B cell (primary cell): ENCODE measurements at regions not wholly inside any gene's neighbourhood (a gene's known extent, or its start where the extent isn't known, plus 50 kb on each side); places are given as distances from the start of the nearest gene placed in this dataset.

Experiments
- ATAC-seq: fragments of 200-7000 bp; cut with Tn5 transposase; one replicate; pipeline ENCODE4 v1.10.0; 2021; ENCODE audit warnings: low read depth, mild to moderate bottlenecking, moderate number of reproducible peaks, moderate library complexity
- CTCF ChIA-PET: fragments of 350-600 bp; sonication (Branson Sonifier 250); formaldehyde crosslinking; loops from one replicate; lab custom pipeline; 2021; ENCODE audit warnings: antibody characterized with exemption, inconsistent platforms; lab: Charles Lee
- POLR2A ChIA-PET: fragments of 350-600 bp; sonication (Branson Sonifier 250); formaldehyde crosslinking; loops from one replicate; lab custom pipeline; 2021; ENCODE audit warnings: antibody characterized with exemption; lab: Charles Lee
- DNase-seq: peaks from one replicate; pipeline ENCODE4 v3.0.0; 2013
- H2AFZ ChIP-seq: 2 replicates; pipeline ENCODE4 v1.6.1; 2012; ENCODE audit warnings: mild to moderate bottlenecking, low read depth, low read length; ENCODE audit not compliant: insufficient read depth, poor library complexity, severe bottlenecking
- H3K27ac ChIP-seq, 2 donors: 1 replicate in 1 of 2; 2 replicates in 1 of 2; pipeline ENCODE4 v1.5.1; 2012 to 2013; ENCODE audit warnings: low read length in 2 of 2, mild to moderate bottlenecking in 2 of 2, moderate library complexity in 1 of 2
- H3K27me3 ChIP-seq, 4 experiments: fragments of 200-600 bp in 1 of 4; sonication (generic) in 1 of 4; replicated peaks in 1 of 4; 1 replicate in 2 of 4; 2 replicates in 2 of 4; pipeline versions ENCODE4 v1.6.1 to v1.7.0; 2013 to 2016; ENCODE audit warnings: low read length in 3 of 4, mild to moderate bottlenecking in 2 of 4, mixed read lengths in 1 of 4, moderate library complexity in 1 of 4; ENCODE audit not compliant: insufficient read depth in 4 of 4, control insufficient read depth in 3 of 4; ENCODE audit errors: control extremely low read depth in 1 of 4
- H3K36me3 ChIP-seq, 2 experiments: replicated peaks in 1 of 2; 1 replicate in 1 of 2; 2 replicates in 1 of 2; pipeline versions ENCODE4 v1.6.1 to v1.7.1; 2013; ENCODE audit warnings: low read length in 1 of 2; ENCODE audit not compliant: insufficient read depth in 2 of 2, control insufficient read depth in 1 of 2; ENCODE audit errors: control extremely low read depth in 1 of 2, extremely low read depth in 1 of 2
- H3K4me1 ChIP-seq, 2 donors: fragments of 200-600 bp in 1 of 2; sonication (generic) in 1 of 2; 1 replicate in 1 of 2; 2 replicates in 1 of 2; pipeline versions ENCODE4 v1.5.1 to v1.6.1; 2013 to 2017; ENCODE audit warnings: low read length in 2 of 2; ENCODE audit not compliant: control insufficient read depth in 2 of 2, insufficient read depth in 2 of 2
- H3K4me2 ChIP-seq: replicated peaks from 2 replicates; pipeline ENCODE3; 2012; ENCODE audit warnings: mild to moderate bottlenecking, low read depth, low read length; ENCODE audit not compliant: poor library complexity, severe bottlenecking
- H3K4me3 ChIP-seq, 5 experiments: fragments of 200-600 bp in 1 of 5; sonication (generic) in 1 of 5; 1 replicate in 3 of 5; 2 replicates in 2 of 5; pipeline versions ENCODE4 v1.5.1 to v1.7.0; 2011 to 2016; ENCODE audit warnings: low read length in 4 of 5, mild to moderate bottlenecking in 4 of 5, low read depth in 2 of 5, control low read depth in 1 of 5, moderate library complexity in 1 of 5; ENCODE audit not compliant: insufficient read depth in 1 of 5; ENCODE audit errors: control extremely low read depth in 1 of 5, extremely low read depth in 1 of 5
- H3K79me2 ChIP-seq: fragments of 200-600 bp; sonication (generic); one replicate; pipeline ENCODE4 v1.6.0; 2016; ENCODE audit warnings: low read length; ENCODE audit not compliant: control insufficient read depth, insufficient read depth
- H3K9ac ChIP-seq: fragments of 200-600 bp; sonication (generic); 2 replicates; pipeline ENCODE4 v1.6.1; 2017; ENCODE audit warnings: mild to moderate bottlenecking, low read length, moderate library complexity
- H3K9me3 ChIP-seq, 3 donors: one replicate each; pipeline versions ENCODE4 v1.6.1 to v1.7.1; 2013; ENCODE audit warnings: low read length in 2 of 3; ENCODE audit not compliant: control insufficient read depth in 2 of 3, insufficient read depth in 1 of 3; ENCODE audit errors: control extremely low read depth in 1 of 3
- H4K20me1 ChIP-seq: 2 replicates; pipeline ENCODE4 v1.6.0; 2012; ENCODE audit warnings: mild to moderate bottlenecking, low read length; ENCODE audit not compliant: insufficient read depth, control insufficient read depth, poor library complexity, severe bottlenecking
- H3K27ac Mint-ChIP-seq: one replicate; pipeline ENCODE4 v1.8.0; 2021; ENCODE audit warnings: mixed read lengths
- H3K27me3 Mint-ChIP-seq: one replicate; pipeline ENCODE4 v1.8.0; 2021; ENCODE audit warnings: mixed read lengths
- H3K4me1 Mint-ChIP-seq: one replicate; pipeline ENCODE4 v1.8.0; 2021; ENCODE audit warnings: mixed read lengths
- H3K4me3 Mint-ChIP-seq: one replicate; pipeline ENCODE4 v1.8.0; 2021; ENCODE audit warnings: mixed read lengths
- H3K9me3 Mint-ChIP-seq: one replicate; pipeline ENCODE4 v1.8.0; 2022; ENCODE audit warnings: mixed read lengths; ENCODE audit not compliant: insufficient read depth
- CTCF ChIP-seq: fragments of 200-600 bp; IDR thresholded peaks from one replicate; pipeline ENCODE4 v1.8.0; 2022; ENCODE audit warnings: antibody characterized with exemption, mild to moderate bottlenecking
- EZH2 ChIP-seq: IDR thresholded peaks from 2 replicates; pipeline ENCODE4 v1.6.1; 2012; ENCODE audit warnings: borderline replicate concordance, low read depth, mild to moderate bottlenecking, moderate library complexity, low read length; ENCODE audit not compliant: insufficient read depth, poor library complexity, severe bottlenecking
- WGBS: methylation state at CpG from one replicate; pipeline ENCODE4 v1.1.5; 2013; ENCODE audit warnings: missing lambda C conversion rate; ENCODE audit not compliant: insufficient coverage; 5-methylcytosine and 5-hydroxymethylcytosine counted together
- intact Hi-C: fragments of 100-400 bp; cut with micrococcal nuclease; formaldehyde crosslinking; loops from one replicate; pipeline ENCODE4 v1.10.0; 2022

- H3K27ac Mint-ChIP-seq: no peak overlapping the region
- Histone ChIP-seq H3K4me1 (no peaks in the 10 kb centered on the region), H3K9me3 (no peaks in the 10 kb centered on the region), H3K4me3 (no peak overlapping the region), H3K4me2 (no peak overlapping the region), H3K27me3 (no peaks in the 10 kb centered on the region), H3K27ac (no peak overlapping the region), H3K36me3 (no peaks in the 10 kb centered on the region), H3K79me2 (no peaks in the 10 kb centered on the region), H3K9ac (no peak overlapping the region), H4K20me1 (no peaks in the 10 kb centered on the region), H2AFZ (no peak overlapping the region)
- intact Hi-C loops: no loop called here
- no peak for TF ChIP-seq CTCF
- no peak for TF ChIP-seq EZH2
- ChIA-PET POLR2A (no interaction called here), CTCF (no interaction called here)
- ATAC-seq (no peak), DNase-seq (no peak)
- H3K27me3 Mint-ChIP-seq: no peaks in the 10 kb centered on the region
- no peaks in the 10 kb centered on the region for H3K9me3 Mint-ChIP-seq
- 83% methylated on average over 1 of the region's 2 CpGs for WGBS
- H3K4me3 Mint-ChIP-seq: no peak overlapping the region
- H3K4me1 Mint-ChIP-seq: no peaks in the 10 kb centered on the region
These were observed 922.6 kb downstream of the TUSC7 start for GRCh38 chr3:117632191-117632590.

- Histone ChIP-seq H3K9me3 (no peaks in the 10 kb centered on the region), H3K9ac (no peak overlapping the region), H2AFZ (no peak overlapping the region), H4K20me1 (no peaks in the 10 kb centered on the region), H3K4me1 (no peaks in the 10 kb centered on the region), H3K36me3 (no peaks in the 10 kb centered on the region), H3K27me3 (no peaks in the 10 kb centered on the region), H3K4me2 (no peak overlapping the region), H3K27ac (no peak overlapping the region), H3K79me2 (no peaks in the 10 kb centered on the region), H3K4me3 (no peak overlapping the region)
- POLR2A ChIA-PET: no interaction called here
- Mint-ChIP-seq H3K4me1 (no peaks in the 10 kb centered on the region), H3K27ac (no peak overlapping the region), H3K27me3 (no peaks in the 10 kb centered on the region), H3K4me3 (no peak overlapping the region), H3K9me3 (no peaks in the 10 kb centered on the region)
- no peak for ATAC-seq
- DNase-seq: no peak
- 70% methylated on average over 3 of the region's 4 CpGs for WGBS
- CTCF ChIA-PET: no interaction called here
- TF ChIP-seq CTCF (no peak), EZH2 (no peak)
- intact Hi-C loops: no loop called here
These were observed 923.6 kb downstream of the TUSC7 start for GRCh38 chr3:117633207-117633606.
